NCI-H1417 treated with DMSO at 0.1 percent for 48 hours (cell line): ENCODE measurements at regions not wholly inside any gene's neighbourhood (a gene's known extent, or its start where the extent isn't known, plus 50 kb on each side); places are given as distances from the start of the nearest gene placed in this dataset.

Experiments
- DNase-seq: peaks from one replicate; lab custom pipeline; 2025; lab: John Stamatoyannopoulos, UW

DNA sequence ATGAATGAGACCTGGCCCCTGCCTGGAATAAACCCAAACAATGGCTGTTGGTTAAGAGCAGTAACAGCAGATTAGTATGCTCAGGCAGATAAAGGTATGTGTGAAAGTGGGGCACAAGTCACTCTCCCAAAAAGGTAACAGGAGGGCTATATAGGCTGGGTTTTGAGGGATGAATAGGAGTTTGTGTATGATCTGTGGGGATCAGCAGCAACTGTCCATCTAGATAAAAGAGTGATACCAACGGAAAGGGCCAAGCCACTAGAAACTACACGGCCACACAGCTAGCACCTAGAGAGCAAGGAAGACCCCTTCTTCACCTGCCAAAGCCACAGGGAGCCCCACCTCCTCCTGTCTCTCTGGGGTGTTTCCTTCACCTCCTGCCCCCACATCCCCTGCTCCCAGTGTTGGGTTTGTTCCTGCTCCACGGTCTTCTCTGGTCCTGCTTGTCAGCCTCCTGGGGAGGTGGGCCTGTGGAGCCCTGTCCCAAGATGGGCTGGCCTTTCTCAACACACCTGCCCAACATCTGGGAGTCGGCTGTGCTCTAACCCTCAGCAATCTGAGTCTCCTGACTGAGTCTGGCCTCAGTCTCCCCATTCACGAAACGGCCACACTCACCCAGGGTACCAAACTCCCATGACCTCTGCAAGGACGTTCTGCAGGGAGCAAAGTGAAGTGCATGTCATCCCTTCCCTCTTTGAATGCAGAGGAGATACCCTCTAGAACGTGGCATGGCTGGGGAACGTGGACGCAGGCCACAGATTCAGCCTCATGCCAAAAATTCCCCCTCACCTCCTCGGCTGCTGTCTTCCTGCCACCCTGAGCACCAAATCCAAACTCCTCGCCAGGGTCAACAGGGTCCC lies 108.2 kb downstream of the NCOR2 start:
- DNase-seq, result no peak

DNA sequence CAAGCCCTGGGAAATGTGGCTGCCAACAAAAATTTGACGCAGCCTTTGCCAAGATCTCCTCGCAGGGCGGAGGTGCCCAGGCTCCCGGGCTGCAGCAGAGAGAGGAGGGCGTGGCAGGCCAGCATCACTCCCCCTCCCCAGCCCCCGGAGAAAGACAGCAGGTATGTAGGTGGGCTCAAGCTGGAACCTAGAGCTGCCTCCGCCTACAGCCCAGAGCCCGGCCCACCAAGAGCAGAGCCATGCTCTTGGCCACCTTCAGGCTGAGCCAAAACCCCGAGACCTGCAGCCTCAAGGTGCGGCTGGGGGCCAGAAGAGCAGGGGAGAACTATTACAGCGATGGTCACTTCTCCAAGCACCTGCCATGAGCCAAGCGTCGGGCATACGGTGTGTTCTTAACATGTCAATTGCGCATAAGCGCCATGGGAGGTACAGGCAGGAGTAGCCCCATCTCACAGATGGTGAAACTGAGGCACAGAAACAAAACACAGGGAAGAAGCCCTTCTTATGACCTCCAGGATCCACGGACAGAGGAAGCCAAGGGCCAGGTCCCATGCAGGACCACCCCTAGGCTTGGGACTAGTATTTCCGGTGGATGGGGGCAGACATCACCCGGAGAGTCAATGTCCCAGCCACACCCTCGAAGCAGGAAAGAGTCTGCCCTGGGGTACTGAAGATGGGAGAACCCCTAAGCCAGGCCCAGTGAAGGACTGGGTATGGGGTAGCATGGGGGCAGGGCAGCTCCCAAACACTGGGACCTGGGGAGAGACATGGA lies 109.0 kb downstream of the NCOR2 start:
- DNase-seq, result no peak

DNA sequence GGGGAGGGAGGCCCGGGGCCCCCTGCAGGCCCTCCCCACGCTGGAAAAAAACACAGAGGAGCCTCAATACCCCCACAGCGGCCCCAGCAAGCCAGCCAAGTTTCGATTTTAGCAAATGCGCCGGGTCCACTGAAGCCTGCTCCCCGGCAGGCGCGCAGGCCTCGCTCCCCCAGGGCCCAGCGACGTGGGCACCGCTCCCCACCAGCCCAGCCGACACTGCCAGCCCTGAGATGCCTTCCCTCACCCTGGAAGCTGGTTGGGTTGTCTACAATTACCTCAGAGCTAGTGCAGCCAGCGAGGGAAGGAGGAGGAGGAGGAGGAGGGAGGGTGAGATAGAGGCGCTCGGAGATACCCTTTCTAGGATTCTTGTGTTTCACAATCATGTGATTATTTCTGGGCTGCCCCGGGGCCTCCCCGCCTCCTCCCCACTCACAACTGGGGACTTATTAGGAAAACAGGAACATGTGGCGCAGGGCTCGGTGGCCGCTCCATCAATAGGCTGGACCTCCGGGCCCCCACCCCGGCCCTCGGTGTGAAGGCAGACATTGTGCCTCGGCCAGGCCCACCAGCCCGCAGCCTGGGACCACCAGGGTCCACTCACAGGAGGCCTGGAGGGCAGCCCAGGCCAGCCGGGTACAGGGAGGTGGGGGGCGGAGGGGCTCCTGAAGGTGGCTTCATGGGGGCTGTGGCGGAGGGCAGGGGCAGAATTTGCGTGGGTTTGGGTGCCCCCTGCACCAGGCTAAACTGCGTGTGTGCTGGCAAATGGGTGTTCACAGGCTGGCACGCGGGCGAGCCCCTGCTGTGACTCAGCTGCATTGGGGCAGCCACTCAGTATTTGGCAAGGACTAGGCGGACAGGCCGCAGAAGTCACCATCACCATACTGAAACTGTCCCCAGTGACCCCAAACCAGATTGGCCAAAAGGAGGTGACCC lies 109.9 kb downstream of the NCOR2 start:
- no peak for DNase-seq

DNA sequence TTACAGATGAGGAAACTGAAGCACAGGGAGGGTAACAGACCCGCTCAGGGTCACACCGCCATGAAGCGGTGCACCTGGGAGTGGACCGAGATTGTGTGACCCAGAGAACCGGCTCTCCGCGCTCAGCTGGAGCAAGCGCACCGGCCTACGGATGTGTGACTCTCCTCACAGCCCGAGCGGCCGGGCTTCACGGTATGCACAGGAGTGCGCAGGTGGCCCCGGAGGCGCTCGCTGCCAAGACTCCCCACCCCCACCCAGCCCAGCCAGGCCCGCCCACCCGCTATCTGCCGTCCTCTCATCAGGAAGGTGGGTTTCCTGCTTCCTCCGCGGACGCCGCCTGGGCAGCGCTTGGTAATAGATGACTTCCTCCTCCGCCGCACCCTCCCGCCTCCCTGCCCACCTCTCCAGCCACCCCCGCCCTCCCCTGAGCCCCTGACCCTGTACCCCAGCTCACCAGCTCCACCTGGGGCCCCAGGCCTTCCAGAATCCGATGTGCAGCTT lies 110.7 kb downstream of the NCOR2 start:
- DNase-seq, result no peak

DNA sequence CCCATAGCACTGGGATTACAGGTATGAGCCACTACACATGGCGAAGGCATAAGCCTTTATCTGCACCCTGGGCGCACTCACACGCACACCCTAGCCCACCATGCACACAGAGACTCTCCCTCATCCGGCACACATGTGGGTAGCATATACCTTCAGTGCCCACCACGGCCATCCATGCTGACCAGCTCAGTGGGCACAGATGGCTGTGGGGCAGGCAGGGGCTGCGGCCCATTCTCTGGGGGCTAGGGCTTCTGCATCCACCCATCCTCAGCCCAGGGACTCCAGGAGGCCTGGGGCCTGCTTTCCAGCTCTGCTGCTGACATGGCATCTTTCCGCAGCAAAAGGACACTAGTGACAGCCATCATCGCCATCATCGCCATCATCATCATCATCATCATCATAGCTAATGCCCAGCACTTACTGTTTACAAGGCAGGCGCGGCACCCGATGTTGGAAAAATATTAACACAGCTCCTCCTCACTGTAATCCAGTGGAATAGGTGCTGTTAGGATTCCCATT lies 111.2 kb downstream of the NCOR2 start:
- no peak for DNase-seq

DNA sequence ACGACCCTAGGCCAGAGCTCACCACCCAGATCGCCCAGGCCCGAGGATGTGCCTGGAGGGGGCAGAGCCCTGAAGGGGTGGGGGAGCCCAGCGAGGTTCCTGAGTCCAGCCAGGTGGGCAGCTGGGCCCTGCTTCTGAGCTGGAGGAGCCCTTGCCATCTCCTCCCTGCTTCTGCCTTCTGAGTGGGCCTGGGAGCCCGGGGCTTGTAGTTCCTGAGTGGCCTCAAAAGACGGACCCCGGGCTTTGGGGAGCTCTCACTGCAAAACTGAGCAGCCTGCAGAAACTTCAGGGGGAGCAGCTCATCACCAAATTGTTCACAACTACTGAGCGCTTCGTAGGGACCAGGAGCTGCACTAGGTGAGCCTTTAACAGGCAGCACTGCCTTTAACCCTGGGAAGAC lies 112.1 kb downstream of the NCOR2 start:
- DNase-seq, result no peak

DNA sequence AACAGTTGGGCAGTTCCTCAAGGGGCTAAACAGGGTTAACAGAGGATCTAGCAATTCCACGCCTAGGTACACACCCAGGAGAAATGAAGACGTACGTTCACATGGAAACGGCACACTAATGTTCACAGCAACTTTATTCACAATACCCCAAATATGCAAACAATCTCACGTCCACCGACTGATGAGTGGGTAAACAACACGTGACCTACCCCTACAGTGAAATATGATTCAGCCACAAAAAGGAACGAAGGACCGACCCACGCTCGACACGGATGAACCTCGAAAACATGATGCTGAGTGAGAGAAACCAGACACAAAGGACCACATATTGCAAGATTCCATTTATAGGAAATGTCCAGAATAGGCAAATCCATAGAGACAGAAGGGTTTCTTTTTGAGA lies 112.7 kb downstream of the NCOR2 start:
- DNase-seq, result no peak

DNA sequence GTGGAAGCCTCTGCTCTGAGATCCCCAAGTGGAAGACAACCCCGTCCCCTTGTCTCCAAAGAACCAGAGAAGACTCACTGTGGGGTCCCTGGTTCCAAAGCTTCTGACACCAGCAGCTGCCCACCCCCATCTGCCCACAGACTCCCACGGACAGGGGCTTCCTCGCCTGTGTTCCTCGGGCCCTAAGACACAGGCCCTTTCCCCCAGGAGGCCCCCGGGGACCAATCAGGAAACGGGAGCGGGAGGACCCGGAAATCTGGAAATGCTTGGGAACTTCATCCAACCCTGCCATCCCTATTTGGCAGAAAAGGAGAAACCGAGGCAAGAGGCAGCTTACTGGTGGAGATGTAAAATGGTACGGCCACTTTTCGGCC lies 113.1 kb downstream of the NCOR2 start:
- no peak for DNase-seq

DNA sequence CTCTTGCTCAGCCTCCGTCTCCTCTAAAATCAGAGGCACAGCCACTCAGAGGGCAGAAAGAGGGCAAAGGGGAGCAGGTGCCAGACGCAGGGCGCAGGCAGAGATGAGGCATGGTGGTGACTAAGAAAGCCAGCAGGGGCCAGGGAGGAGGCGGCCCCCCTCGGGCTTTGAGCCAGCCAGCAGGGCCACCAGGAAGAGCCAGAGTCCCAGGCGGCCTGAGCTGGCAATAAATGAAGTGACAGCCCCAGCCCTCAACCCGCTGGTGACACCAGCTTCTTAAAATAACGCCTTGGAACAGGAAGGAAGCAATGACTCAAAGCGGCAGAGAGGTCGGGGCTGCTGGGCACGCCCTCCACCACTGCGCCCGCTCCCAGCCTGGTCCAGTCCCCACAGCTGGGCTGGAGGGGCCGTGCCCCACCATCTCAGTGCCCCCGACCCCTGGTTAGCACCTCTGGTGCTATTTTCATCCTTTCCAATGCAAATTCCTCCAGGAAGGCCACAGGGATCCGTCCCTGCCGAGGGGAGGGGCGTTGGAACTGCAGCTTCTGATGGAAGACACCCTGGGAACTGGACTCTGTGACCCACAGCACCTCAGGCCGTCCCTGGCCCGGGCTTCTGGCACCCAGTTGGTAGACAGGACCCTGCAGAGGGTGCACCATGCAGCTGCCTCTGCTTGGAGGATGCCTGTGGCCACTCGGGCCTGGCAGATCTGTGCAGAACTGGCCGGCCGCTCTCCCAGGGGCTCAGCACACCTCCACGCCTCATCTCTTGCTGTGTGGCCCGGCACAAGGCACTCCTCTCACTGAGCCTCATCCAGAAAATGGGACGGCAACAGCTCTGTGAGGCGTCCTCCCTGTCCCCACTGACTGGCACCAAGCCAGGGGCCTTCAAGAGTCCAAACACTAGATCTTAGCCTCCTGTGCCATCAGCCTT lies 113.7 kb downstream of the NCOR2 start:
- no peak for DNase-seq

DNA sequence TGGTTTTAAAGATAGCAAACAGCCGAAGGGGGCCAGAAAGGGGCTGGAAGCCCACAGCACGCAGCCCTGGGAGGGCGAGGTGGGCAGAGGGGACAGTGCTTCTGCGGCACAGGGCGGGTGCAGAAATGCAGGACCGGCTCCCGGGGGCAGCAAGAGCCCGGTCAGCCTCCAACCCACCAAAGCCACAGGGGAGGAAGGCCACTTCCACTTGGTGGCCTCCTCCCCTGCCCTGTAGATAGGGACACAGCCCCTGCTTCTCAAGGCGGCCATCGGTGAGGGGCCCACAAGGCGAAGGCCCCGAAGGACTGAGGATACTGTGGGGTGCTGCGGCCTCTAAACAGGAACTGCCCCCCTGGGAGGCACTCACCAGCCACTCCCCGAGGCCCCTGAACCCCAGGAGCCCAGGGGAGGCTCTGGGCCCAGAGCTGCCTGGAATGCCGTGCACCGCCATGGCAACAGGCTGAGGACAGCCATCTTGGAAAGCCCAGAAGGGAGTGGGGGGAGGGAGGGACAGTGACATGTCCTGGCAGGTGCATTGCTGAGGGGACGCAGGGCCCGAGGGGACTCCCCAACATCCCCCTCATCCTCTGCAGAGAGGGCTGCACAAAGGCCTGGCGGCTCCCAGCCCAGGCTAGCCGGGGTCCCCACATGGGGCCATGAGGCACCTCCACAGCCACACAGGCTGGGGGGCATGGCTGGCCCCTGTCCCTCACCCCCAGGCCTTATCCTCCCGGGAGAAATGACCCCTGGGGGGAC lies 114.7 kb downstream of the NCOR2 start:
- DNase-seq, result no peak

DNA sequence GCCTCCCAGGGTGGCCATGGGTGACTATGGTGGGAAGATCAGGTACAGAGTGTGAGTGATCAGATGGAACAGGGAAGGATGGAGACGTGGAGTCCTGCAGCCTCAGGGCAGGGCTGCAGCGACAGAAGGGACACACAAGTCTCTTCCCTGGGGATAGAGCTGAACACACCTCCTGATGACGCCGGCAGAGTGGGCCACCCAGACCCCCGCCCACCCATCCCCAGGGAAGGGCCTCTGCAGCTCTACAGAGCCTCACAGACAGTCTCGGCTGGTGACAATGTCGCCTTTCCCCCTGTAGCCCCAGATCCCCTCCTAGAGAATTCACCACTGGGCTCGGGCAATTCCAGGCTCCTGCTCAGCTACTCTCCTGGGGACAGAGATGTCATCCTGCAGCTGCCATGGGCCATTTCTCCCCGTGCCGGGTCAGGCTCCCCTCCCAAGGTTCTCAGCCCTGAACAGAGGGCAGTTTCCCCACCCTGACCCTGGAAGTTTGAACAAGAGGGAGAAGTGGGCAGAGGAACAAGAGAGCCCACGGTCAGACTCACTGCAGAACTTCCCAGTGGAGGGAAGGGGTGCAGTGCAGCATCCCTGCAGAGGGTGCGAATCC lies 115.7 kb downstream of the NCOR2 start:
- no peak for DNase-seq

DNA sequence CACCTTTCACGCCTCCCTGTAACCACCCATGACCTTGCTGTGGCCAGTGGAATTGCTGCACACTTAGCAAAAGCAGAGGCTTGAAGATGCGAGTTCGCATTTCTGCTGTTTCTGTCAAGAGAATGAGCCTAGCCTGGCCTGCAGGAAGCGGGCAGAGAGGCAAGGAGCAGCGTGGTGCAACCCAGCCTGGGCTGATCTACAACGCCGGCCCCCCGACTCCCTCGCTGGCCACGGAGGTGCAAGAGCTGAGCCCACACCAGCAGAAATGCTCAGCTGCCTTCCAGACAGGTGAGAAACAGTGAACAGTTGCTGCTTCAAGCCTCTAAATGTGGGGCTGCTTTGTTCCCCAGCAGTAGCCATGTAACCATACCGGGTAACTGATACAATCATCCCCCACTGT lies 116.4 kb downstream of the NCOR2 start:
- DNase-seq, result no peak

DNA sequence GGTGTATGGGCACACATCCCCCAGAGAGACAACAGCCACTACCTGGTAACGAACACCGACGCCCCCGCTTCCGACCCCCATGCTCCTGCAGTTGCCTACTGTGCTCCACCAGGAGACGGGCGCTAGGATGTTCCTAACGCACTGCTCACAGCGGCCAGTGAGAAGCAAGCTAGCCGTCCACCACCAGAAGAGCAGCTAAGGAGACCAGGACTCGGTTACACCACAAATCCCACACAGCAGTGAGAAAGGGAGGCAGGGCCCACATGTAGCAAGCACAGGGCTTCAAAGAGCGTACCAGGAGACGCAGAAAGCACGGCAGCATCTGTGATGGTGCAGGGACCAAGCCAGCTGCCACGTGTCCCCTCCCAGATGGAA lies 117.0 kb downstream of the NCOR2 start:
- no peak for DNase-seq

DNA sequence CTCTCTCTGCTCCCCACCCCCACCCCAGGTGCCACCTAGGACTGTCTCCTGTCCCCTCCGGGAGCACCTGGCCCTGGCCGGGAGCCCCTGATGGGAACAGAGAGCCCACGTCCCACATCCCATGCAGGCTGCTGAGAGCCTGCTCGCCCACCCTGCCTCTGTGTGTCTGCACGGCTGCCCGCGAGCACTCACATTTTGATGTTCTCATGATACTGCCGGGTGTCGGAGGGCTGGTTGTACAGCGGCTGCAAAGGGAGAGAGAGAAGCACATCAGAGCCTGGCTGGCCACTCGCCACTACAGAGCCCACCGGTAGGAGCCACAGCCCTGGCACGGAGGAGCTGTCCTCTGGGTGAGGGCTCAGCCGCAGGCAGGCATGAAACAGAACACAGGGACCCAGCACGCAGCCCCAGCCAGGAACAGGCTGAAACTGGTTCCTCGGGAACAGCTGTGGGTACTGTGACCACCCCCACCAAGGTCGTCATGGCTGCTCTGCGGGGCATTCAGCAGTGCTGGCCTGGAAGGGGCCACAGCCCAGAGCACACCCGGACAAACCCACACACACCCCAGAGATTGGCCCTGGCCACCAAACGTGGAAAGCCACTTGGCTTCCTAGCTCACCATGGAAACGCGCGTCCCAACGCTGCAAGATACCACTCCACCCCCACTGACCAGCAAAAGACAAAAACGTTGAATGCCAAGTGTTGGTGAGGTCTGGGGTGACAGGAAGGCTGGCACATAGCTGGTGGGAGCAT lies 117.6 kb downstream of the NCOR2 start:
- no peak for DNase-seq

DNA sequence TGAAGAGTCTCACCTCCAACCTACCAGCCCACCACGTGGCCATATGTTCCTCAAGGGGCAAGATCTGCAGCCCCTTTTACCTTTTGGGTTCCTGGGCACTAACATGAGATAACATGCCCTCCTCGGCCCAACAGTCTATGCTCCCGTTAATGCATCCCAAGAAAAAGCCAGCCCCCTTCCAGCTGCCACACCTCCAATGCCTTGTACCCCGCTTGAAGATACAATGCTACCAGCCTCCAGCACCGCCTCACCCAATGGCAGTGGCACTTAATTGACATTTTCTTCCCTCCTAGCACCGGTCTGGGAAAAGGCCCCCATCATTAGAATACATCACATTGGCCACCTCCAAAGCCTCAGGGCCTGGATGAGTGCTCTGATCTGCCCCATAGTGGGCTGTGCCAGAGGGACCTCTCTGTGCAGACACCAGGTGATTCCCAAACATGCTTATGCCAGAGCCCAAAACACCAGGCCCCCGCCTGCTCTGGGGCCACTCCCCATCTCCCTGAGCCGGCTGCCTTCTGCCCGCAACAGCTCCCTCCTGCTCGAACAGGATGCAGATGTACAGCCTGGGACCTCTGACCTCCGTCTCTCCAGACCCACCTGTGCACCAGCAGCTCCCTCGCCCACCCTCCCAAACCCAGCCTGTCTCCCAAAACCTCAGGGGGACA lies 118.3 kb downstream of the NCOR2 start:
- DNase-seq, result no peak

DNA sequence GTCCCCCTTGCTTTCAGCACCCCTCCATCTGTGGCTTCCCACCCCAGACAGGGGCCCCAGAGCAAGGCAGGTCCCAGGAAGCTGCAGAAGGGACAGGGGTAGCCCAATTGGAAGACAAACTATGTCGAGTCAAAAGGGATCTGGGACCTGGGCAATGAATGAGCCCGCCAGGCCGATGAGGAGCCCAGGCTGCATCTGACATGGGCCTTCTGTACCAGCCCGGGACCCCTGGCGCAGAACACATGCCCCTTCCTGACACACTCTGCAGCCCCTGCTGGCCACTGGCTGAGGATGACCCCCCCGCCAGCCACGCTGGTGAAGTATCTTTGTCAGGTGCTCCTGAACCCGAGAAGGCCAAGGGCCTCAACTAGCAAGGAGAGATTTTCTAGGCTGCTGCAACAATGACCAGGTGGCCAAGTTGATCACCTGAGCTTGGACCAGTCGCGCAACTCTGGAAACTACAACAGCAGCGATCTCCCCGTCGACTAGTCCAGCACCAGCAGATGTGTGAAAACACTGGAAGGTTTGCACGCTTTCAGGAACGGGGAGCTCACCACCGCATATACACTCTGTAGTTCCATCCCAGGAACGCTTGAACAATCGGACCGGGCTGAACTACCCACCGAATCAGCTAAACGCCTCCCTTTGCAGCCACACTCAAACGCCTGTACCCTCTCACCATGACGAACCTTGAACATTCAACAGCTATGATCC lies 119.0 kb downstream of the NCOR2 start:
- no peak for DNase-seq

DNA sequence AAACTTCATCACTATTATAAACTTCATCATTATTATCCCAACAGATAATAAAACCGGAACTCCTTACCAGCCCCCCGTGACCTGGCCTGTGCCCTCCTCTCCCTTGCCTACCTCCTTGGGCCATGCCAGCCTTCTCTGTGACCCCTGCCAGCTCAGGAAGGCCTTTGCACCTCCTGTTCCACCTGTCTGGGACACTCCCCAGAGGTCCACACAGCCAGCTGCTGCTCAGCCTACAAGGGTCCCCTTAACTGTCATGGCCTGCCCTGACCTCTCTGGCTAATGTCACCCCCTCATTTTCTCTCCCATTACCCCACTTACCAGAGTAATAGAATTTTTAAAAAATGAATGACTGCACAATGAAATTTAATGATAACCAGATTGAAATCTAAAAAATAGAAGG lies 121.0 kb downstream of the NCOR2 start:
- no peak for DNase-seq

DNA sequence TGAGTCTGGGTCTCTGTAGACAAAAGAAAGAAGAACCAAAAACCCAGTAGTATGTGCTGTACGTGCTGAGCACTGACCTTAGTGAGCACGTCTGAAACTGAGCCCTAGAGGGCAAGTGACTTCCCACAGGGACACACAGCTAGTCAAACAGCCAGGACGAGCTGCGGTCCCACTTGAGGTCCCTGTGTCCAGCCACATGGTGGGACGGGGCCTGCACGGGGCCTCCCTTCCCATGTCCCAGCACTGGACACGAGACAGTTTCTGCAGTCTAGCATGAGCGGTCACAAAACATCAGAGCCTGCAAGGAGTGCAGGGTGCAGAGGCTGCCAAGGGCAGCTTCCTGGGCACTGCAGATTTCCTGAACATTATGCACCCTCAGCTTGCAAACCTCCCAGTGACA lies 121.6 kb downstream of the NCOR2 start:
- DNase-seq, result no peak
